Stimulated activated CD8-positive, alpha-beta memory T cell treated with anti-CD3 and anti-CD28 coated beads, Interleukin-2, amount 100 ng/mL, for 48 hours (primary cell): ENCODE measurements at regions not wholly inside any gene's neighbourhood (a gene's known extent, or its start where the extent isn't known, plus 50 kb on each side); places are given as distances from the start of the nearest gene placed in this dataset.
"Not testable (repeated sequence)": the region's sequence is repeated elsewhere in the genome, so short reads cannot be mapped to it uniquely, and the experiment has no call there.

Experiments used
- DNase-seq, 2 donors: peaks; one replicate each; pipeline ENCODE4 v3.0.0-alpha.2; 2020; ENCODE audit warnings: low read depth in 2 of 2

DNA sequence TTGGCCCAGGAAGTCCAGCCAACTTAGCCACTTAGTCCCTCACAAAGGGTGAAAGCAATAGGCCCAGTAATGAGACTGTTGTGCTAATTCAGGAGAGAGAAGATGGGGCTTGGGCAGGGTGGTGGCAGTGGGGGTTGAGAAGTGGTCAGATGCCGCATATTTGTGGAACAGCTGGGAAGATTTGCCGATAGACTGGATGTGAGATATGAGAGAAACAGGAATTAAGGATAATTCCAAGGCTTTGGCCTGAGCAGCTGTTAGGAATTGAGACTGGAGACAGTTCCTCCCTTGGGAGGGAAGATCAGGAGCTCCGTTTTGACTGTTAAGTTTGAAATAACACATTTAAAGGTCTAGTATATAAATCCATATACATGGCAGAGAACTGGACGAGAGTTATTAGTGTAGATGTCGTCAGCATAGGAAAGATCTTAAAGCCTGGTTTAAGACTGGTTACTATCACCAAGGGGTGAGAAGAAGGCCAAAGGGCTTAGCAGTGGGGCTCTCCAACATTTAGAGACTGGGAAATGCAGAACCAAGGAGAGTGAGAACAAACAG lies 323.7 kb upstream of the FAM78B start:
- no peak for DNase-seq

DNA sequence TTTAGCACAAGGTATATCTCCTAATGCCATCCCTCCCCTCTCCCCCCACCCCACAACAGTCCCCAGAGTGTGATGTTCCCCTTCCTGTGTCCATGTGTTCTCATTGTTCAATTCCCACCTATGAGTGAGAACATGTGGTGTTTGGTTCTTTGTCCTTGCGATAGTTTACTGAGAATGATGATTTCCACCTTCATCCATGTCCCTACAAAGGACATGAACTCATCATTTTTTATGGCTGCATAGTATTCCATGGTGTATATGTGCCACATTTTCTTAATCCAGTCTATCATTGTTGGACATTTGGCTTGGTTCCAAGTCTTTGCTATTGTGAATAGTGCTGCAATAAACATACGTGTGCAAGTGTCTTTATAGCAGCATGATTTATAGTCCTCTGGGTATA lies 327.0 kb upstream of the FAM78B start:
- DNase-seq = not testable (repeated sequence)

DNA sequence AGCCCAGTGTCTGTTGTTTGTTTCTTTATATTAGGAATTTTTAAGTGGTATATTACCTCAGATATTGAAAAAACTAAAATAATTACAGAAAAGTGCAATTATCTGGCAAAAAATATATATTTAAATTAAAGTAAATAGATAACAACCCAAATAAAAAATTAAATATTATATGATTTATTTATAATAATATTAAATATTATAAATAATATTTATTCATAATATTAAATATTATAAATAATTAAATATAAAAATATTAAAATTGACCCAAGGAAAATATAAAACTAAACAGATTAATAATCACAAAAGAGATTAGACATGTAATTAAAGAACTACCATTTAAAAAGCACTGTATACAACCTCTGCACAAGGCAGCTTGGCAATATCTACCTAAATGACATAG lies 331.9 kb upstream of the POGK start:
- DNase-seq = no peak

DNA sequence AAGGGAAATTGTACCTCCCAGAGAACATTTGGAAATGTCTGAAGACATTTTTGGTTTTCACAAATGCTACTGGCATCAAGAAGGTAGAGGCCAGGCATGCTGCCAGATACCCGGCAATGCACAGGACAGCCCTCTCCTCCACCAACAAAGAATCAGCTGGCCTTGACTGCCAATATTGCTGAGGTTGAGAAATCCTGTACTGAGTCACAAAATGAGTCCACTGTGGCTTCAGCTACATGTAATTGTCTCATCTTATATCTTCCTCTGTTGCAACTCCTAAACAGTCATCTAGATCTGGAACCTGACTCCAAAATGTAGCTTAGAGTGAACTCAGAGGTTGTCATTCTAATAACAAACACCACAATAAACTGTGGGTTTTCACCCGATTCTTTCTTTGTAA lies 327.5 kb upstream of the POGK start:
- DNase-seq = no peak

DNA sequence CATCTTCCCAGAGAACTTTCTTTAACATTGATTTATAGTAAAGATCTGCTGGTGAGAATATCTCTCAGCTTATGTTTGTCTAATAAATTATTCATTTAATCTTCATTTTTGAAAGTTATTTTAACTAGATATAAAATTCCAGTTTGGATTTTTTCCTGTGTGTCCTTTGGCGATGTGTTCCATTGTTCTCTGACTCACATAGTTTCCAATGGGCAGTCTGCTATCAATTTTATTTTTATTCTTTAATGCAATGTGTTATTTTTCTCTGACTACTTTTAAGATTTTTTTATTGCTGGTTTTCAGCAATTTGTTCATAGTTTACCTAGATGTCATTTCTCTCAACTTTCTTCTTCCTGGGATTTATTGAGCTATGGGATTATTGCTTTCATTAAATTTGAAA lies 325.2 kb upstream of the POGK start:
- no peak for DNase-seq

DNA sequence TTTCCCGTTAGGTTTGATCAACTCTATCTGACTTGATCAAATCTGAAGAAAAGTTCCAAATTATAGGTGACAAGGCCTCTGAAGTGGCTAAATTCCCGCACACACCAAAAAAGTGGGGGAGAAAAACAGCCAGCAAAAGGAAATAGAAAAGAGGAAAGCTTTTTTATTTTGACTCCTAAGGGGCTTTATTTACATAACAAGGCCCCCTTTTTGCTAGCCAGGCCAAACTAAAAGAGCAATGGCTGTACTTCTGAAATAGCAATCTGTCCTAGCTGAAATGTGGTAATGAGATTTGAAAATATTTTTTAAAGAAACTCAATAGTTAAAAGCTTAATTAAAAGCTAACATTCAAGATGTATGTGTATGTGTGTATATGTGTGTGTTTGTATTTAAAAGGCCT lies 311.5 kb upstream of the POGK start:
- no peak for DNase-seq

DNA sequence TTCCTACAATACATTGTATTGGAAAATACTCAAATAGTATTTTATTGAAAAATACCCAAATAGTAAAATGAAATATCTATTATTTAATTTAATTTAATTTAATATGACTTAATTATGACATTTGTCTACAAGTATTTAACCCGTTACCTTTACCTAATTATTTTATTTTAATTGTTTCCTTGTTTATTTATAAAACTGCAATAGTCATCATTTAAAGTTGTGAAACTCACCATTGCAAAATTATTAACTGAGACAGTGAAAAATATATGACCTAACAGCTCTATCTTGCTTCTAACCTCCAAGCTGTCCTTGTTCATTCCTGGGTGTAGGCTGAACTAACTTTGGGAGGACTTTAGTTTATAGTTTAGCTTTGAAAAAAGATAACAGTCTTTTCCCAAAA lies 300.6 kb upstream of the POGK start:
- DNase-seq = no peak

DNA sequence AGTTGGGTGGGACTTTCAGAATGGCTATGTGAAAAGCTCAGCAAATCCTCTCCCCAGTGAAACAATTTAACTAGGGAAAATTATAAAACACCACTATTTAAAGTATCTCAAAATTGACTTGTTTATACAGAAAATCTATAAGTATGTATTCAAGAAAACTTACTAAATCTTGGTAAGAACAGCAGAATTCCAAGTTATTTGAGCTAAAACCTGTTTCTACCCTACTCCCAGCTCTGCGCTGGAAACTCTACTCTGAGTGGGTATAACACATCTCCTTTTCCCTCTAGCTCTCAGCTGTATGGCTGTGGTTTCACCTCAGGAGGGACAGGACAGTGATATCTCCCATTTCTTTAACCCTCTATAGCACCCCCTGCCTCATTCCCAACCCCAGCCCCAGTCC lies 295.2 kb upstream of the POGK start:
- DNase-seq = no peak

DNA sequence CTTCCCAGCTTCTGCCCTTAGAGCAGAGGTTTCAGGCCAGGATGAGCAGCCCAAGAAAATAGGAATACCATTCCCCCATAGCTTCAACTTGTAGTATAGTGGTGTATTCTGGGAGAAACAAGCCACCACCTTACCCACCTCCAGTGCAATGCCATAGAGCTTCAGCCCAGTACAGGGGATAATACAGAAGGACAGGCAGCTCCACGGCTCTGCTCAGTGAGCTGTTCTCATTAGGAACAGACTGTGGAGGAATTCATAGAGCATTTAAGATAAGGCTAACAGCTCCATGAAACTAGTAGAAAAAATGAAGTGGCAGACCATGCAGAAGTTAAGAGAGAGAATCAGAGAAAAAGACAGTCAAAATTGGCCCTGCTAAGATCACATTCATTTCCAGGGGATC lies 294.7 kb upstream of the POGK start:
- no peak for DNase-seq

DNA sequence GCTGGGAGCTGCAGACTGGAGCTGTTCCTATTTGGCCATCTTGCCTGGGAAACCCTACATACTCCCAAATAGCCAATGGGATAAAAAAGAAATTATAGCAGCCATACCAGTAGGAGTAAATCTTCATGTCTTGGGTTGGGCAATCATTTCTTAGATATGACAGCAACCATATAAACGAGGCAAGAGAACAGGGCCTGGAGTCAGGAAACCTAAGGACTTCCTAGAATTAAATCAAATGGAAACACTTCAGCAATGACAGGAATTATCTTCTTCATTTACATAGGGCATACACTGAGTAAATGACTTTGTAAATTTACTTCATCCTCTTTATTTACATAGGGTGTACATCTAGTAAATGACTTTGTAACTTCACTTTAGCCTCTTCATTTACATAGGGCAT lies 286.6 kb upstream of the POGK start:
- no peak for DNase-seq

DNA sequence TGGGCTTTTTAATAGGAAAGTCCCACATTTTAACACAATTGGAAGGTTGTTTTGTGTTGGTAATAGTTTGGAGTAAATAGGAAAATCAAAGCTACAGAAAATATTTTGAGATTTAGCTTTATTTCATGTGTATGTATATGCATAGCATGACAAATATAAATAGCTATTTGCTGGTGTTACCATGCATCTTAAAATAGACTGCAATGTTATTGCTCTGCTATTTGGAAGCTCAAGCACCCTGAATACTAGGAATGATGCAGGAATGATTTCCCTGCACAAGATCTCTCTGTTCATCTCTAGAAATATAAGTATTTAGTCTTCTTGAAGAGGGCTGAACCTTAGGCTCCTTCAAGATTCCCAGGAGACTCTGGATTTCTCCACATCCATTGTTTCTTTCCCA lies 268.3 kb upstream of the POGK start:
- no peak for DNase-seq

DNA sequence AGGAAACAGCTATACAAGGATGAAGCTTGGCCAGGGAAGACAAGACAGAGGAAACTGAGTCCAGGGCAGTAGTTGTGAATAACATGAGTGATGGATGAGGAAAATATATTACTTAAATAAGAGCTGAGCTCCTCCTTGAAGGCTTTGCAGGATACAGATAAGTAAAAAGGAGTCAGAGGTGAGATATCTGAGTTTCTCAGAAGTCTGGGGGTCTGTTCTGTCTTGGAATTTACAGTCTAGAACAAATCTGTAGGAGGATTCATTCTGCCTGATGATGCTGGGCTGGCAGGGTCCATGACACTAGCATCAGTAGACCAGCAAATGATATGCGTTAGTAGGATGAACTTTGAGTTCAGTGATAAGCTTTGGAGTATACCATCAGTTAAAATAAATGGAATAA lies 266.1 kb upstream of the POGK start:
- no peak for DNase-seq

DNA sequence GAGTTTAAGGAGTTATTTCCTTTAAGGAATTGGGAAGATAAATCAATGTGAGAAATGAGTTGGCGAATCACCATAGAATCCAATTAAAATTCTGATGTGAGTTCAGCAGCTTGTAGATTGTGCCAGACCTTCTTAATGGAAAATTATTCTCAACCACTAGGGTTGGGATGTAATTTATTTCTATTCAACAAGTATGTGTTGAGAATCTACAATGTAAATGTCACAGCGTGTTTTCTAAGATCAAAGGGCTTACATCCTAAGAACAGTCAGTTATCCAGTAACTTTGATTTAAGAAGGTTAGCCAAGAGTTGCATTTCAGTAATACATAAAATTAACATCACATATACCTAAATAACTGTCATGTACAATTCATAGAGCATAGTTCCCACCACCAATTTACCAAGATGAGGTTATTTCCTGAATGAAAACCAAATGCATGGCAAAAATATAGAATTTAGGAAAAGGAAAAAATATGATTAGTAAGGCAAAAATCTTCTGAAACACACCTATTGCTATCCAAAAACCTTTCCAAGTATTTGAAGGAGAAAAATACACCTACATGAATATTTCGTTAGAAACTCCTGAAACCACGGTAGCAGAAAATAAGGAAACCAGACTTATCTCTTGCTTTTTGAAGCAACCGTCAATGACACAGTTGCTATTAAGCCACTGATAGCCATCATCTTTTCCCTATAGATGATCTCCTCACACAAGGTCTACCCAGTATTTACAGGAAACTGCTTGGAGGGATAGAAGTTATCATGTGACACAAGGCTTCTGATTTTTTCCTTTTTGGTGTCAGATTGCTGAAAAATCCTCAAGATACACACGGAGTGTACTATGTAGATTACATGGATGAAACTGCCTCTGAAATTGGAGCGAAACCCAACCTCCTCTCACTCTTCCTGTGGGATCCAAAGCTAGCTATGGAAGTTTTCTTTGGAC lies 259.4 kb upstream of the POGK start:
- DNase-seq = no peak

DNA sequence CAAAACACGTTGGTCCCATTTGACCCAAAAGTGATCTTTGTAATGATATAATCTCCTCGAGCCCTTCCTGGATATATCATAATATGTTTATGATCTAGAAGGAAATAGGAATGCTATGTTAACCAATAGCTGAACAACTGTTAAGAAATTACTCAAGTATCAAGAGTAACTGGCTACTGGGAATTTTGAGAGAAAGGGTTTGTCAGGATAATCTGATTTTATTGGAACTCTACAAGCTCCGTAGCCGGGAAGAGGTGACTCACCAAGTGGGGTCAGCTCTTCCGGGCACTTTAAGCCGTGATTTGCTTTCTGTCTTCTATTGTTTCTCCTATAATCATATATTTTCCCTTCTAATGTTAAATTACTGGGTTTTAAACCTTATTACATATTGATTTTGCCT lies 250.5 kb upstream of the POGK start:
- no peak for DNase-seq

DNA sequence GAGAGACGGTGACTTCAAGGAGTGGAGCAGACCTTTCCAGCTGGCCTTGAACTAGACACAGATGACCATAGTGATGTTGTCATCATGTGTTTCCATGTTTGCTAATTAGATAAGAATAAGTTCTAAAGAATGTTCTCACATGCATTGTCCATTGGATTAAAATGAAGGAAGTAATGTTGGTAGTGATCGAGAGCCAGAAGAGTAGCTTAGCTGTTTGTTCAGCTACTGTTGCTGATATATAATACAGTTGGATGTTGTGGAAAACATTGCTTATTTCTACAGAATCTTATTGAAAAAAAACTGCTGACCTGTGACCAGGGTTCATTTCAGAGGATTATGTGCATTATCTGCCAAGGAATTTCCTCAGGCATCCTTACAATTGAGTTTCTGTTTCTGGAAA lies 249.1 kb upstream of the POGK start:
- DNase-seq = no peak

DNA sequence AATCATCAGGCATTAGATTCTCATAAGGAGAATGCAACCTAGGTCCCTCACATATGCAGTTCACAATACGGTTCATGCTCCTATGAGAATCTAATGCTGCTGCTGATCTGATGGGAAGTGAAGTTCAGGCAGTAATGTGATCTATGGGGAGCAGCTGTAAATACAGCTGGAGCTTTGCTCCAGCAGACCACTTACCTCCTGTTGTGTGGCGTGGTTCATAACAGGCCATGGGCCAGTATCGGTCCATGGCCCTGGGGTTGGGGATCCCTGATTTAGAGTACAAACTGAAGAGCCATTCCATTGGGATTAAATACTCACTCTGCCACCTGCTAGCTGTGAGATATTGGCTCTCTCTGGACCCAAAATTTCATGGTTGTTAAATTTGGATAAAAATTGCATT lies 244.6 kb upstream of the POGK start:
- DNase-seq = no peak

DNA sequence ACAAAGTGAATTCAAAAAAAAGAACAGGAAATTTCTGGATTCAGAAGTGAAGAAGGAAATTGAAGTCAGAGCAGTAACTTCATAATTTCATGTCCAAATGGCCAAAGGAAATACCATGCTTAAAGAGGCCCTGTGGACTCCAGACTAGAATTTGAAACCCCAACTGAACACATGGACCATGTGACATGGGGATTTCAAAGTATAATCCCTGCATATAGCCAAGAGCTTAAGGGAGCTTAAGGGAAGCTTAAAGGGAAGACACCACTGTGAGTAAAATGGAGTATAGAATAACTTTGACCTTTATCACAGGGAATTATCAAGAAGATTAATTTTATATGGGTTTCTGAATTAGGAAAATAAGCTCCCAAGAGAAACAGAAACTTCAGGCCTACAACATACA lies 241.8 kb upstream of the POGK start:
- DNase-seq = no peak

DNA sequence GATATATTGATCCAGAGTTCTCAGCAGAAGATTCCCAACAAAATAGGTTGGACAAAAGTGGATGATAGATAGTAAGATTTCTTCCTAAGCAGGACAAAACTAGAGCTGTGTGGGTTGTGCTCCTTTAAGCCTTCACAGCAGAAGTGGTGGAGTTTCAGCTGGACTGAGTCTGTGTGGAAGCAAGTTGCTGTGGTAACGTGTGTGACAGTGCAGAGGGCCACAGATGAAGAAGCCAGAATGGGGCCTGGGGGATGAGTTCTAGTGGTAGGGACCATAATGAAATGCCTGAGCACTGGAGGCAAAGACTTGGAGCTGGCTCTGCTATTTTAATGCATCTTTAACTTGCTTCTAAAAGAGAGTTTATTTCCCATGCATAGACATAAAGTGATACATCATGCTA lies 238.7 kb upstream of the POGK start:
- DNase-seq = no peak

DNA sequence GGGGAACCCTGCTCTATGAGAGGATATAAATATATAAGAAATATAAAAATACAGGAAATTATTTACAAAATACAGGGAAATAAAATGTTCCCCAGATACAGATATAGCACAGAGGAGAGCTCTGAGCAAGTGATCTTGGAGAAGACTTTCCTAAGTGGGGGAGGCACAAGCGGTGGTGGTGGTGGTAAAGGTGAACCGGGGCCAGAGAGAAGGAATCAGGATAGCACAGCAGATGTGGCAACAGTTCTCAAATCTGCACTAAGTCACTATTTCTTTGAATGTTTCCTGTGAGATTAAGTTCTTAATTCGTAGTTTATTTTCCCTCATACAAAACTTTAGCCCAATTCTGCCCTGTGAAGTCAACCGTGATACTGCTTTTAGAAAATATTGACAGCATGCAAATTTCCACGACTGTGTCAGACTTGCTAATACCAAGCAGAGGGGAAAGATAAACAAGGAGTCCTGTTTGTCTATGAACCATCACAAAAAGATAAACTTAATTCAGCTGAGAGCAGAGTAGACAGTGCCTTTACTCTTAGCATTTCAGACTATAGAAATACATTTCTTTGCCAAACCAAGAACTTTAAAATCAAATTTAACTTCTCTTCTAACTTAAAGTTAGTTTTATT lies 237.5 kb upstream of the POGK start:
- no peak for DNase-seq

DNA sequence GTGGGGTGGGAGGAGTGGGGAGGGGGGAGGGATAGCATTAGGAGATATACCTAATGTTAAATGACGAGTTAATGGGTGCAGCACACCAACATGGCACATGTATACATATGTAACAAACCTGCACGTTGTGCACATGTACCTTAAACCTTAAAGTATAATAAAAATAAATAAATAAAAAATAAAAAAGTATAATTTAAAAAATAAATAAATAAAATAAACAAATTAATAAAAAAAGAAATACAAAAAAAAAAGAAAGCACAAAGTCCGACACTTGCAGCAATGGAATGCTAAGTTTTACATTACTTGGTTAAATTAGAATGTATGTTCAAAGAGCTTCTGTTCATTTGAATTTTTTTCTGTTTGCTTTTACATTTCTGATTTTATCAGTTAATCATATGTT lies 236.5 kb upstream of the POGK start:
- DNase-seq = not testable (repeated sequence)

DNA sequence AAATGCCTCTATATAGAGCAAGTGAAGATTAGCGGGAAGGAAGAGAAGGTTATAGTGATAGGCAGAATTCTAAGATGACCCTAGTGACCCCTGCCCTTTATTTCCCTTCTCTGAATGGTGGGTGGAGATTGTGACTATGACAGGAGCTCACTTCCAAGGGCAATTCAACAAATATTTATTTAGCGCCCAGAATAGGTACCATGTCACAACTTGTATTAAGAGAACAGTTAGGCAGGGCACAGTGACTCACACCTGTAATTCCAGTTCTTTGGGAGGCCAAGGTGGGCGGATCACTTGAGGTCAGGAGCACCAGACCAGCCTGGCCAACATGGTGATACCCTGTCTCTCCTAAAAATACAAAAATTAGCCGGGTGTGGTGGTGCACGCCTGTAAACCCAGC lies 236.0 kb upstream of the POGK start:
- DNase-seq = no peak

DNA sequence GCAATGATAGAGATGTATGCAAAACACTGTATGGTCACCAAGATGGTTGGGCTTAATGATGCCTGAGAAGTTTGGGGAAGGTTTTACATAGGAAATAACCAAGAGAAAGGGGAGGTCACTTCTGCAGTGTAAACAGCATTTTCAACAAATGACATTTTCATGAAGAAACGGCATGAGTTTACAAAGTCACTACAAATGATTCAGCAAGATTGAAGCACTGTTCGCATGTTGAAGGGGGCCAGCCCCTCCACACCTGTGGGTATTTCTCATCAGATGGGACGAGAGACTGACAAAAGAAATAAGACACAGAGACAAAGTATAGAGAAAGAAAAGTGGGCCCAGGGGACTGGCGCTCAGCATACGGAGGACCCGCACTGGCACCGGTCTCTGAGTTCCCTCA lies 234.1 kb upstream of the POGK start:
- DNase-seq = no peak

DNA sequence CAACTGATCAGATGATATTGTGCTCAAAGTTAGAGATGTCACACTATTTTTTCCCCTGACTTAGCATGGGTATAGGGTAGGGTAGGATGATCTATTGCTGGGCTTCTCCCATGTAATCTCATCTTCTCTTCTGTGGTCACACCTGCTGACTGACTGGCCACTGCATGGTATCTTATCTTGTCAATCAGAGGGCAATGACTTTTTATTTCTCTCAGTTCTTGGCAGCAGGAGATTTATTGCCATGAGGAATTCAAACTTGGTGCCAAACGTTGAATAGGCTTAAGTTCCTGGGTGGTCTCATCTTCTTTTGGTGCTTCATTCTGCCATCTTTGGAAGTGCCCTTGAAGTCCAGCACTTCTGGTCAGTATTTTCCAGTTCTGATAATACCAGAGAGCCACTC lies 226.4 kb upstream of the POGK start:
- DNase-seq = no peak
